SHP77 (cell line): ENCODE measurements at regions not wholly inside any gene's neighbourhood (a gene's known extent, or its start where the extent isn't known, plus 50 kb on each side); places are given as distances from the start of the nearest gene placed in this dataset.
"Not testable (repeated sequence)": the region's sequence is repeated elsewhere in the genome, so short reads cannot be mapped to it uniquely, and the experiment has no call there.

Experiments
- DNase-seq, 2 experiments: peaks; one replicate each; lab custom pipeline; 2025; lab: John Stamatoyannopoulos, UW

GRCh38 chr4:189096717-189097116, 844.0 kb upstream of the FRG1 start:
- no peak for DNase-seq

GRCh38 chr4:189098932-189099696, 841.6 kb upstream of the FRG1 start:
- DNase-seq = no peak

DNA sequence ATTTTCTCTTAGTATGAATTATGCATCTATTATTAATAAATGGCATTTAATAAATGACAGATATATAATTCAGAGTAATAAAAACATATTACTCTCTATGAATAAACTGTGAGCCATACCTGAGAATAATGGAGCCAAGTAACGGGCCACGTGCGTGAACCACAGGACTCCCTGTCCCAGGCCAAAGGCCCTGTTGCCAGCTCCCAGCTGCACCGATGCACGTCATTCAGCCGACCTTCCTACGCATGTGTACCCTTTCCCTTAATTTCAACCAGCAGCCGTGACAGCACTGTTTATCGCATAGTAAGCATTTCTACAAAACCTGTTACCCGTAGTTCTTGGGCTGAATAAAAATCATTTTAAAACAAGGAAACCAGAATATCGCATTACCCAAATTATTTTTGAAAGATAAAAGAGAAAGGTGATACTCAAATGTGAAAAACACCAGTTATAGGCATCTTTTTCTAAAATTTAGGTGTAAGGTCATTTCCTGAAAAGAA, 827.2 kb upstream of the FRG1 start:
- no peak for DNase-seq

DNA sequence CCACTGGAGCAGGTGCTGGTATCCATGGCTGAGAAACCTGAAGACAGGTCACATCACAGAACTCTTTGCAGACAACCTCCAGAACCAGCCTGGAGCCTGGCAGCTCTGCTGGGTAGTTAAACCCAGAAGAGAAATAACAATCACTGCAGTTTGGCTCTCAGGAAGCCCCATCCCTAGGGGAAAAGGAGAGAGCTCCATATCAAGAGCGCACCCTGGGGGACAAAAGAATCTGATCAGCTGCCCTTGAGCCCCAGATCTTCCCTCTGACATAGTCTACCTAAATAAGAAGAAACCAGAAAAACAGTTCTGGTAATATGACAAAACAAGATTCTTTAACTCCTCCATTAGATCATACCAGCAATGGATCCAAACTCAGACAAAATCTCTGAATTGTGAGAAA, 823.2 kb upstream of the FRG1 start:
- no peak for DNase-seq

DNA sequence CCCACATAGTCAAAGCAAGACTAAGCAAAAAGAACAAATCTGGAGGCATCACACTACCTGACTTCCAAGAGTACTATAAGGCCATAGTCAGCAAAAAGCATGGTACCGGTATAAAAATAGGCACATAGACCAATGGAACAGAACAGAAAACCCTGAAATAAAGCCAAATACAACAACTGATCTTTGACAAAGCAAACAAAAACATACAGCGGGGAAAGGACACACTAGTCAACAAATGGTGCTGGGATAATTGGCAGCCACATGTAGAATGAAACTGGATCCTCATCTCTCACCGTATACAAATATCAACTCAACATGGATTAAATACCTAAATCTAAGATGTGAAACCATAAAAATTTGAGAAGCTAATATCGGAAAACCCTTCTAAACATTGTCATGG, 819.3 kb upstream of the FRG1 start:
- DNase-seq = no peak

DNA sequence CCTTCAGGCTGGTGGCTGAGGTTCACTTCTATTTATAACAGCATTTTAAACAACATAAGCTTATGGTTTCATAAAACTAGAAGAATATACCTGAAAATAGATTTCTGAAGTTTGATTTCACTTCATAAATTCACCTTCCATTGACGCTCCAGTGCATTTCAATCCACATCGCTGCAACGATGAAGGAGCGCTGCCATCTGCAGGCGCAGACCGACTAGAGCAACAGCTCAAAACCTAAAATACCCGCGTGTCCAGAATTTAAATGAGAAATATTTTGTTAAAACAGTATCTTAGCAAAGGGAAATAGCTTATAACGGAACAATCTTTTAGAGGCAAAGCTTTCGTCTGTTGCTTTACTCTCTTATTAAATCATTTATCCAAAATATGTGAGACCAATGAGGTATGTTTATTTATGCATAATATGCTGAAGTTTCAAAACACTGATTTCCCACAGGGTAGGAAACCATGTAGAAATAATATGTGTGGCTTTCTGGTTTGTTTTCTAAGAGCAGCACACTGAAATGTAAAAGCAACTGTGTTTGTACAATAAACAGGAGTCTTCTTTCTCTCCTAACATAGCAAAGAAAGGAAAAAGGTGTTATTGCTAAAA, 816.4 kb upstream of the FRG1 start:
- DNase-seq = peak; percentile 6 to 12

DNA sequence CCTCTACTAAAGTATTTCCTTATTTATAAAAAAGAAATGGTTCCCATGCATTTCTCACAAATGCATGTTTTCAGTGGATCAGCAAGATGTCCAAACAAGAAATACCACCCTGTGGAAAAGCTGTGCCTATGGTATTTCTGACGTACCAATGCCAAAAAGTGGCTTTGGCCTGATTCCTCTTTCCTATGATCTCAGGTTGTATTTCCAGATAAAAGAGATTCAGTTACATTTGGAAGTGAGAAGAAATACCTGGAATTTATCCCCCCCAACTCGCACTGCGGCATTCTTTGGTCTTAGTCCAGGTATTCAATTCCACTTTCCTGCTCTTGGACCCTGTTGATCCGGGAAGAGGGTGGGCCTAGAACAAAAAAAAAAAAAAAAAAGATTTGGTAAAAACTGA, 815.9 kb upstream of the FRG1 start:
- no peak for DNase-seq

GRCh38 chr4:189126040-189126439, 814.6 kb upstream of the FRG1 start:
- DNase-seq = no peak

GRCh38 chr4:189128341-189128740, 812.3 kb upstream of the FRG1 start:
- DNase-seq = no peak

- DNase-seq = no peak
Observed at GRCh38 chr4:189129044-189129694, 811.5 kb upstream of the FRG1 start.

DNA sequence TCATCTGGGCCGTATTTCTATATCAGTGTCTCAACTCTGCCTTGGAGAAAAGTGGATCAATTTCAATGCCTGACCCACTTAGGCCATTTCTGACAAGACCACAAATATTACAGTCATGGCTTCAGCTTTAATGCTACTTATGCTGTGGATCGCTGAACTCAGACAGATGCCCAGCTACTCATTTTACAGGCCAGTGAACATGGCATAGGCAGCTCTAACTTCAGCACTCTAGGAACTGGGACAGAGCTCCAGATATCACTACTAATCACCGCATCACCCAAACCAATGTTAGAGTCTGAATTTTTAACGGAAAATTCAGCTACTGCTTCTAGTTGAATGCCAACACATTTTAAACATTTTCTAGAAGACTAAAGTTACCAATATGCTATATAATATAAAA, 809.6 kb upstream of the FRG1 start:
- DNase-seq = no peak

DNA sequence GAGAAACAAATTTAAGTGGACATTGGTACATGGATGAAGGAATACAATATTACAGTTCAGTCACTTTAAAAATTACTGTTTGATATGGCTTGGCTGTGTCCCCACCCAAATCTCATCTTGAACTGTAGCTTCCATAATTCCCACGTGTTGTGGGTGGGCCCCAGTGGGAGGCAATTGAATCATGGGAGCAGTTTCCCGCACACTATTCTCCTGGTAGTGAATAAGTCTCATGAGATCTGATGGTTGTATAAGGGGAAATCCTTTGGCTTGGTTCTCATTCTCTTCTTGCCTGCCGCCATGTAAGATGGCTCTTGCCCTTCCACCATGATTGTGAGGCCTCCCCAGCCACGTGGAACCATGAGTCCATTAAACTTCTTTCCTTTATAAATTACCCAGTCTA, 804.2 kb upstream of the FRG1 start:
- no peak for DNase-seq

DNA sequence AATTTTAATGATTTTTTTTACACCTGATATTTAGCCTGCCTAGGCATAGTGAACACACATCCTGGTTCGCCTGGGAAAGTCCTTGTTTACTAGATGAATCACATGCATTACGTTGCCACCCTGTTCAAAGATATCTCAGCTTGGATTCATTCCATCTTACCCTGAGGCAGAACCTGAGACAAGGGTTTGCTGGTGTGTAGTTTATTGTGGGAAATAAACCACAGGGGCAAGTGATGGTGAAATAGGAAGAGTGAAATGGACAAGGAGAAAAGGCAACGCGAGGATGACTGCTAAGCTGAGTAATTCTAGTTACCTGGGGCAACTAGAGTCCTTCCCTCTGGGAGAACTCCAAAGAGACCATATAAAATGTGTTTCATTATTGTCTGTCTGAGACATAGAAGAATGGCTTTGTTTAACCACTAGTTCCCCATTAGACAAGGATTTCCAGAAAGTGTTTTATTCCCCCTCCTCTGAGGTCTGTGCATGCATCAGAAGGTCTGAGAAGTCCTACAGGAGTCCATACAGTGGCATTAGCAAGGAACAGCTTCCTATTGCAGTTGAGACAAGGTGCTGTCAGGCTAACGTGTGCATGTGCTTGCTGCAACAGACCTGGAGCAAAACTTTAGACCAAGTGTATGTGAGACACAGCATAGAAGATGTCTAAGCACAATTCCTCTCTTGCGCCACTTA, 797.3 kb upstream of the FRG1 start:
- no peak for DNase-seq

GRCh38 chr4:189147005-189147929, 793.4 kb upstream of the FRG1 start:
- DNase-seq = no peak

DNA sequence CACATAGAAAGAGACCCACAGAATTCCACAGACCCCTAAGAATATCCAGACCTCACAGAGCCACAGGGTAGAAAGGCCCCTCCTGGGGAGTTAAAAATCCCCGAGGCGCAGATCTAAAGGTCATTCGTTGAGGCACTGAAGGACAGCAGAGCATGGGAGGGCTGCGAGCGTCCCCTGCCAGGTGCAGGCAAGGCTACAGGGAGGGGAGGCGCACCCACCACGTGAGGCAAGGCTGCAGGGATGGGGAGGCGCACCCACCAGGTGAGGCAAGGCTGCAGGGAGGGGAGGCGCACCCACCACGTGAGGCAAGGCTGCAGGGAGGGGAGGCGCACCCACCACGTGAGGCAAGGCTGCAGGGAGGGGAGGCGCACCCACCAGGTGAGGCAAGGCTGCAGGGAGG, 785.6 kb upstream of the FRG1 start:
- DNase-seq = not testable (repeated sequence)

DNA sequence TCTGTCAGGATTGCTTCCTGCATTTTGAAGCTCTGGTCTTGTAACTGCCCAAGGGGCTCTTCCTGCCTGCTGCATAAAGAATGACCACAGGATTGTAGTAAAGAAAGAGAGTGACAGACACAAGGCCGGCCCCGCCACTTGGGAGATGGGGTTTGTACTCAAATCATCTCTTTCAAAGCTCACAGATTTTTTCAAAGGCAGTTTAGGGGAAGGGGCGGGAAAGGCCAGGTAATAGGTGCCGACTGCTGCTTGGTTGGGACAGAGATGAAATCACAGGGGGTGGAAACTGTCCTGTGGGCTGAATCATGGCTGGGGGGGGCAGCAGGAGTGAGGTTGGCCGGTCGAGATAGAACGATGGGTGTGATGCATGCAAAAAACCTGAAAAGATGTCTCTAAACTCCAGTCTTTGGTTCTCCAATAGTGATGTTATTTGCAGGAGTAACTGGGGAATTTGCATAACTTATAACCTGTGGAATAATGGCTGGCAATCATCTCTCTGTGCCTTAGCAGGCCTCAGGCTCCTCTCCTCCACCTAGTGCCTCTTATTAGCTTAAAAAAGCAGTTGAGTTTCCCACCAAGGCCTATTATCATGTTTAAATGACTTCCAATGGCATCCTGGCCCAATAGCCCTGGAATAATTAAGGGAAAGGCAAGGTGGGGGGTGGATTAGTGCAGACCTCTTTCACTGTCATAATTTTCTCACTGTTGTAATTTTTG, 778.4 kb upstream of the FRG1 start:
- DNase-seq = no peak

- DNase-seq = no peak
Observed at GRCh38 chr4:189162888-189163287, 777.8 kb upstream of the FRG1 start.

GRCh38 chr4:189176002-189176401, 764.7 kb upstream of the FRG1 start:
- no peak for DNase-seq

DNA sequence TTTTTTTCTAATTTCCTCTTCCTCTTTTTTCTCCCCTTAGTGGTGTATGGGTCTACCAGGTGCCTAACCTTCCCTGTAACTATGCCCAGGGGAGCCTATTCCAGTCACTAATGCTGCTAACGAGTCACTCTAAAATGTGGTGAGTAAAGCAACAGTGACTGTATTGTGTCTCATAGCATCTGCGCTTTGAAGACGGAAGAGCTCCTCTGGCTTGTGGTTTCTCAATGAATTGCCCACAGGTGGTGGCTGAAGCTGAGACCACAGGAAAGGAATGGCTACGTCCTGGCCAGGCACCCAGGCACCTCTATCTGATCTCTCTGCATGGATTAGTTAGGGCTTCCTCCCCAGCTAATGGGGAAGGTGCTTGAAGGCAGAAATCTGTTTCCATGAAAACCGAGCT, 763.5 kb upstream of the FRG1 start:
- DNase-seq = no peak

- no peak for DNase-seq
Observed at GRCh38 chr4:189178125-189178746, 762.4 kb upstream of the FRG1 start.
